Astrocyte of the spinal cord (primary cell): ENCODE measurements at regions not wholly inside any gene's neighbourhood (a gene's known extent, or its start where the extent isn't known, plus 50 kb on each side); places are given as distances from the start of the nearest gene placed in this dataset.

ENCODE experiments used
- DNase-seq: peaks from one replicate; pipeline ENCODE4 v3.0.0; 2011; ENCODE audit warnings: low read depth, low spot score
- H3K4me3 ChIP-seq: 2 replicates; pipeline ENCODE4 v1.5.1; 2011; ENCODE audit warnings: low read depth, mild to moderate bottlenecking, low read length, moderate library complexity
- in situ Hi-C: cut with HindIII; loops from 2 replicates; pipeline ENCODE4 v1.10.0; 2017; ENCODE audit warnings: low sequenced_read_pairs
- TF ChIP-seq, protein P1 (sequence below): IDR thresholded peaks from 2 replicates; pipeline ENCODE4 v1.5.1; 2012; ENCODE audit warnings: low read depth, mild to moderate bottlenecking, low read length, inconsistent platforms

DNA sequence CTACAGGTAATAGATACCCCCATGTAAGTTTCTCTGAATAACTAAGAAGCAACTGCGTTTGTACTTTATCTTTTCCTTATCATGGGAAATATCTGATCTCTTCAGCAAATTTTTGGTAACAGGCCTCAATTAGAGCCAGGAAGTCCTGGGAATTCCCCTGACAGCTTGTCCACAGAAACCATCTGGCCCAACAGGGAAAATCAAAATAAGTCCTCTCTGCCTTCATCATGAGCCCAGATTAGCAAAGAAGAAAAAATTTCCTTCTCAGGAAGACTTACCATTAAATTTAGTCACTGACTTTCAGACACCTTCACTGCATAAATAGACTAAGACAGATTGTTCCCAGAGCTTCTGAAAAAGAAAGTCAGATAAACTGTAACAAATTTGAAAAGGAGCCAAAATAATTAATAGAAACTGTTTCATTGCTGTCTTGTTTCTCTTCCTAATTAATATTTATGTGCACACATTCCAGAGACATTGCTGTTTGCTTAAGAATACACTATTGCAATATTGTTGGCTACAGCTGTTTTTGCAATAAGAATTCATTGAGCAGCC, 278.1 kb upstream of the FAT3 start:
- in situ Hi-C loops: no loop called here
- no peak overlapping the region for H3K4me3 ChIP-seq
- TF ChIP-seq, protein P1, sequence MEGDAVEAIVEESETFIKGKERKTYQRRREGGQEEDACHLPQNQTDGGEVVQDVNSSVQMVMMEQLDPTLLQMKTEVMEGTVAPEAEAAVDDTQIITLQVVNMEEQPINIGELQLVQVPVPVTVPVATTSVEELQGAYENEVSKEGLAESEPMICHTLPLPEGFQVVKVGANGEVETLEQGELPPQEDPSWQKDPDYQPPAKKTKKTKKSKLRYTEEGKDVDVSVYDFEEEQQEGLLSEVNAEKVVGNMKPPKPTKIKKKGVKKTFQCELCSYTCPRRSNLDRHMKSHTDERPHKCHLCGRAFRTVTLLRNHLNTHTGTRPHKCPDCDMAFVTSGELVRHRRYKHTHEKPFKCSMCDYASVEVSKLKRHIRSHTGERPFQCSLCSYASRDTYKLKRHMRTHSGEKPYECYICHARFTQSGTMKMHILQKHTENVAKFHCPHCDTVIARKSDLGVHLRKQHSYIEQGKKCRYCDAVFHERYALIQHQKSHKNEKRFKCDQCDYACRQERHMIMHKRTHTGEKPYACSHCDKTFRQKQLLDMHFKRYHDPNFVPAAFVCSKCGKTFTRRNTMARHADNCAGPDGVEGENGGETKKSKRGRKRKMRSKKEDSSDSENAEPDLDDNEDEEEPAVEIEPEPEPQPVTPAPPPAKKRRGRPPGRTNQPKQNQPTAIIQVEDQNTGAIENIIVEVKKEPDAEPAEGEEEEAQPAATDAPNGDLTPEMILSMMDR: no peak
- DNase-seq: peak; percentile 12

DNA sequence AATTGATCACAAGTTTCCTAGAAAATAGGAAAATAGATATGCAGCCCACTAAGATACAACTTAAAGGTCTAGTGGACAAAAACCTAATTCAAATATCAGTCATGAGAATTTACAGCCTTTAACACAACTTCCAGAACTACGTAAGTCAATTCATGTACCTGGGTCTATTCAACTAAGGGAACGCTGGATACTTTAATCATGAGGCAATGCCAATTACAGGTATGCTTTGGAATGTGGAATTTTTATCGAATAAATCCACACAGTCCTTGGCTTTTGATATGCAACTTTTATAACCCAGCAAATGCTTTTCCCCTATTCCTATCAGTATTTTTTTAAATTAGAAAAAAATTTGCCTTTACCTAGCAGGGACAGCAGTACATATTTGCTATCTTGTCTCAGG, 289.5 kb upstream of the FAT3 start:
- H3K4me3 ChIP-seq: no peak overlapping the region
- DNase-seq: no peak
- in situ Hi-C loops: no loop called here
- TF ChIP-seq, protein P1: no peak

DNA sequence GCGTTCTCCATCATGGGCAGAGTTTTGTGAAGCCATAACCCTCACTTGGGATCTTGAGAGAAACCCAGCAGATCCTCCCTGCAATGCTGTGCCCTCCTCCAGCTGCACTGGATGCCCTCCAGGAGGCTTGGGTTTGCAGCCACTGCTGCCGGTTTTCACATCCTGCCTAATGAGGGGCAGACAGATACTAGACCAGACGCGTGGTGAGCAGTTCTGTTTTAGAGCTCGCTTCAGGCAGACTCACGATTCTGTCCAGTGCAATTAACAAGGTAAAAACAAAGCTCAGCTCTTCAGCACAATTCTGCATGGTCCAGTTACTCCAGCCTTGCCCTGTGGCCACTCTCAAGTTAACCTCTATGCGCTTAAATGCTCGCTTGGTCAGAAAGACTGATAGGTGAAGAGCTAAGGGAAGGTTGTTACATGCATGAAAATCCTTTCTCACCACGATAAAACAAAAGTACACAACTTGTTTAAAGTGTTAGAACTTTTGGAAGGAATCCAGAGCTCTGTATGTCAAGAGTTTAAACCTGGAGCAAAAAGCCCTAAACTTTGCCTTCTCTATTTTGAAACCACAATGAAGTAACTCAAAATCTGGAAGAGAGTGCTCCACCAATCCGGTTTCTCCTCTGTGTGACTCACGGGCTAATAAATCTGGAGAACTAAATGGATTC, 292.3 kb upstream of the FAT3 start:
- DNase-seq: peak; percentile 63
- TF ChIP-seq, protein P1: no peak
- H3K4me3 ChIP-seq: no peak overlapping the region
- in situ Hi-C loops: no loop called here

DNA sequence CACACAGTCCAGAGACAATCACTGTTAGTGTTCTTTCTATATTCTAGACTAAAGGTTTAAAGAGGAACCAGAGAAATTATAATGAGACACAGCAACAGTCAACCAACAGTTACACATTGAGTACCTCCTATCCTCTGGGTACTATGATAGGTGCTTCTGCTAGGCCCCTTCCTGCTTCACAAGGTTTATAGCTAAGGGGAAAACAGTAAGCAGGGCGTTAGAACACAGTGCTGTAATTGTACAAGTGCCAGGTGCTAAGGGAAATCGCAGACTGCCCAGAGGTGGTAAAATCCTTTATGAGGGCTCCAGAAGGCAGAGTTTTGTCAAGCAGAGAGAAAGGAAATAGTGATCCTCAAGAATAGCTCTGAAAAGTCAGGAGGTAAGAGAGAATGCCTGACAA, 297.2 kb upstream of the FAT3 start:
- no peak for DNase-seq
- in situ Hi-C loops: no loop called here
- no peak overlapping the region for H3K4me3 ChIP-seq
- TF ChIP-seq, protein P1: no peak

DNA sequence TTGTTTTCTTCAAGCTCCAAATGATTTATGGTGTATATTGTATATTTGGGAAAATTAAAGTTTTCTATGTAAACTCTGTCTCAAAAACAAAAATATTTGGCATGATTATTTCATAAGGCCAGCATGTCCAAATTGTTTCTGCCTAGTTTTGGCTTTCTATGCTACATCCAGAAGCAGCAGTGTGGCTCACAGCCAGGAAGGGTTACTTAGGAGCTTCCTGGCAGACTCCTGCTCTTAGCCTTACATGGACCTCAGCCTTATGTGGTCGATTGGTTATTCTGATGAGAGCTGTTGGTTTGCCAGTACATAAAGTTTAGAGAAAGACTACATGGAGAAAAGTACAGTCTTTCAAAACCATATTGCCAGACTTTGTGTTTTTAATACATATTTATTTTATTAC, 297.7 kb upstream of the FAT3 start:
- peak; percentile 24 for DNase-seq
- no peak overlapping the region for H3K4me3 ChIP-seq
- TF ChIP-seq, protein P1: no peak
- in situ Hi-C loops: no loop called here

DNA sequence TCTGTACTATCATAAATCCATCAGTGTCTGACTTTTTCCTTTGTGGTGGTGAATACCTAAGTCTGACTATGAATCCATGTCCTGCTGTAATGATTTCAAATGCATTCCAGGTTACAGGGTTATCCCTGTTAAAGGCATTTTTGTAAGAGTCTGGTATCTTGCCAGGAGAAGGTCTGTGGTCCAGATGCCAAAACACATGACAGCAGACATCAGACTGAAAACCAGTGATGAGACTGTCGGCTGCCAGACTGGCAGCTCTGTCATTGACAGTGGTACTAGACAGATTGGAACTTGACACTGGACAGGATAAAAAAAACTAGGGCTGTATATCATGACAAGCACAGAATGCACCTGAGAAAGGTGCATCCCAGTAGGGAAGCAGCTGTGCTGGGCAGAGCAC, 301.8 kb upstream of the FAT3 start:
- H3K4me3 ChIP-seq: no peak overlapping the region
- DNase-seq: no peak
- TF ChIP-seq, protein P1: no peak
- in situ Hi-C loops: no loop called here
